Stimulated activated CD8-positive, alpha-beta memory T cell treated with anti-CD3 and anti-CD28 coated beads, Interleukin-2, amount 100 ng/mL, for 48 hours (primary cell): ENCODE measurements at regions not wholly inside any gene's neighbourhood (a gene's known extent, or its start where the extent isn't known, plus 50 kb on each side); places are given as distances from the start of the nearest gene placed in this dataset.

Experiments used
- DNase-seq, 2 donors: peaks; one replicate each; pipeline ENCODE4 v3.0.0-alpha.2; 2020; ENCODE audit warnings: low read depth in 2 of 2

- no peak for DNase-seq
Observed at GRCh38 chr9:115169003-115169402, 51.0 kb upstream of the TNC start.

GRCh38 chr9:115170358-115171073 is 52.6 kb upstream of the TNC start:
- DNase-seq = no peak

GRCh38 chr9:115171921-115172388 is 54.0 kb upstream of the TNC start:
- DNase-seq = no peak

- DNase-seq = no peak
Observed at GRCh38 chr9:115182264-115182663, 64.3 kb upstream of the TNC start.

- DNase-seq = no peak
Observed at GRCh38 chr9:115183436-115183835, 65.5 kb upstream of the TNC start.

- DNase-seq = no peak
Observed at GRCh38 chr9:115189686-115190085, 71.7 kb upstream of the TNC start.

- DNase-seq = no peak
Observed at GRCh38 chr9:115191667-115192066, 73.7 kb upstream of the TNC start.

GRCh38 chr9:115192280-115192679 is 74.3 kb upstream of the TNC start:
- DNase-seq = no peak

- no peak for DNase-seq
Observed at GRCh38 chr9:115192835-115193525, 75.0 kb upstream of the TNC start.

- no peak for DNase-seq
Observed at GRCh38 chr9:115193777-115194176, 75.8 kb upstream of the TNC start.

- DNase-seq = no peak
Observed at GRCh38 chr9:115194216-115194615, 76.3 kb upstream of the TNC start.

- no peak for DNase-seq
Observed at GRCh38 chr9:115195912-115196311, 78.0 kb upstream of the TNC start.

- no peak for DNase-seq
Observed at GRCh38 chr9:115196919-115197318, 79.0 kb upstream of the TNC start.

- no peak for DNase-seq
Observed at GRCh38 chr9:115198001-115198400, 80.0 kb upstream of the TNC start.

- no peak for DNase-seq
Observed at GRCh38 chr9:115200711-115201505, 83.0 kb upstream of the TNC start.

- no peak for DNase-seq
Observed at GRCh38 chr9:115202181-115202580, 84.2 kb upstream of the TNC start.

GRCh38 chr9:115202960-115203751 is 85.2 kb upstream of the TNC start:
- no peak for DNase-seq

- no peak for DNase-seq
Observed at GRCh38 chr9:115204904-115205453, 87.0 kb upstream of the TNC start.

GRCh38 chr9:115207003-115207836 is 89.3 kb upstream of the TNC start:
- no peak for DNase-seq

GRCh38 chr9:115208501-115208900 is 90.5 kb upstream of the TNC start:
- no peak for DNase-seq
